Mesothelial cell of epicardium (in vitro differentiated cells): ENCODE measurements at regions not wholly inside any gene's neighbourhood (a gene's known extent, or its start where the extent isn't known, plus 50 kb on each side); places are given as distances from the start of the nearest gene placed in this dataset.
A peak's percentile ranks its signal among the peaks of the same experiment; 100 is the strongest.

Experiments used
- DNase-seq, 2 experiments: peaks; one replicate each; pipeline ENCODE4 v3.0.0; 2021; ENCODE audit warnings: low spot score in 2 of 2; ENCODE audit not compliant: unreplicated experiment in 2 of 2
- H3K27ac Mint-ChIP-seq: 2 replicates; pipeline ENCODE4 v1.8.0; 2021; ENCODE audit warnings: mixed read lengths
- H3K27me3 Mint-ChIP-seq: 2 replicates; pipeline ENCODE4 v1.8.0; 2021; ENCODE audit warnings: low read depth, mixed read lengths
- H3K36me3 Mint-ChIP-seq: 2 replicates; pipeline ENCODE4 v1.8.0; 2021; ENCODE audit warnings: mixed read lengths
- H3K4me1 Mint-ChIP-seq: 2 replicates; pipeline ENCODE4 v1.8.0; 2021; ENCODE audit warnings: mixed read lengths
- H3K4me3 Mint-ChIP-seq: 2 replicates; pipeline ENCODE4 v1.8.0; 2021; ENCODE audit warnings: mild to moderate bottlenecking, moderate library complexity, mixed read lengths
- H3K9me3 Mint-ChIP-seq: 2 replicates; pipeline ENCODE4 v1.8.0; 2021; ENCODE audit warnings: mixed read lengths
- CTCF ChIP-seq: fragments of 200-600 bp; sonication (generic); IDR thresholded peaks from one replicate; pipeline ENCODE4 v1.5.0; 2021; ENCODE audit warnings: antibody characterized with exemption; ENCODE audit not compliant: unreplicated experiment

- no peaks in the 10 kb centered on the region for H3K27me3 Mint-ChIP-seq
- H3K9me3 Mint-ChIP-seq = no peaks in the 10 kb centered on the region
- H3K4me1 Mint-ChIP-seq = peaks cover 45% of the 10 kb centered on the region
- no peak overlapping the region for H3K4me3 Mint-ChIP-seq
- H3K36me3 Mint-ChIP-seq = peaks cover 15% of the 10 kb centered on the region
- peak overlapping the region; percentile 54 for H3K27ac Mint-ChIP-seq
- DNase-seq = no peak
- no peak for TF ChIP-seq CTCF
Measured at GRCh38 chr2:196249860-196250259, 78.5 kb upstream of the STK17B start.

GRCh38 chr2:196251132-196251531, 79.8 kb upstream of the STK17B start:
- no peak overlapping the region for H3K4me3 Mint-ChIP-seq
- no peak for TF ChIP-seq CTCF
- peaks cover 15% of the 10 kb centered on the region for H3K36me3 Mint-ChIP-seq
- H3K4me1 Mint-ChIP-seq = peaks cover 32% of the 10 kb centered on the region
- no peaks in the 10 kb centered on the region for H3K27me3 Mint-ChIP-seq
- no peak for DNase-seq
- no peaks in the 10 kb centered on the region for H3K9me3 Mint-ChIP-seq
- no peak overlapping the region for H3K27ac Mint-ChIP-seq

- H3K27ac Mint-ChIP-seq = peak overlapping the region; percentile 21
Measured at GRCh38 chr2:196252408-196253115, 81.2 kb upstream of the STK17B start.

GRCh38 chr2:196253116-196253480, 81.7 kb upstream of the STK17B start:
- no peak overlapping the region for H3K4me3 Mint-ChIP-seq
- no peak for TF ChIP-seq CTCF
- peaks cover 5% of the 10 kb centered on the region for H3K9me3 Mint-ChIP-seq

More at GRCh38 chr2:196252408-196253115, 81.2 kb upstream of the STK17B start:
- DNase-seq = no peak
- Mint-ChIP-seq H3K27me3 (no peaks in the 10 kb centered on the region), H3K36me3 (peaks cover 21% of the 10 kb centered on the region), H3K9me3 (peaks cover 5% of the 10 kb centered on the region), H3K4me3 (no peak overlapping the region), H3K4me1 (peaks cover 33% of the 10 kb centered on the region)
- TF ChIP-seq CTCF = no peak

GRCh38 chr2:196256585-196256984, 85.2 kb upstream of the STK17B start:
- peak overlapping the region; percentile 74 for H3K27ac Mint-ChIP-seq
- no peak overlapping the region for H3K4me3 Mint-ChIP-seq
- no peak for DNase-seq
- H3K36me3 Mint-ChIP-seq = peaks cover 21% of the 10 kb centered on the region
- TF ChIP-seq CTCF = no peak
- no peaks in the 10 kb centered on the region for H3K27me3 Mint-ChIP-seq
- peaks cover 5% of the 10 kb centered on the region for H3K9me3 Mint-ChIP-seq
- peaks cover 39% of the 10 kb centered on the region for H3K4me1 Mint-ChIP-seq

More at GRCh38 chr2:196253116-196253480, 81.7 kb upstream of the STK17B start:
- Mint-ChIP-seq H3K27me3 (no peaks in the 10 kb centered on the region), H3K36me3 (peaks cover 21% of the 10 kb centered on the region), H3K27ac (no peak overlapping the region), H3K4me1 (peaks cover 33% of the 10 kb centered on the region)
- DNase-seq = no peak
